ENCODE measurements at regions not wholly inside any gene's neighbourhood (a gene's known extent, or its start where the extent isn't known, plus 50 kb on each side); places are given as distances from the start of the nearest gene placed in this dataset.

- intact Hi-C loops (cut with DNase I), result no loop called here
- TF ChIP-seq CTCF (IDR thresholded peaks at IDR 0.05; ENCODE audit: borderline replicate concordance, extremely low read depth, insufficient read depth), result no peak
- no peaks in the 10 kb centered on the region for H3K27me3 ChIP-seq (ENCODE audit: control insufficient read depth, insufficient read depth, low read length)
- no peak overlapping the region for H3K27ac ChIP-seq (ENCODE audit: low read depth in 2 of 2, low read length in 2 of 2)
- no peak overlapping the region for H3K9ac ChIP-seq (ENCODE audit: low read length in 3 of 3)
- no peak overlapping the region for H3K4me3 ChIP-seq (ENCODE audit: low read length in 3 of 3)
- no peak for FAIRE-seq
- H3K36me3 ChIP-seq (ENCODE audit: control insufficient read depth in 2 of 3, insufficient read depth in 3 of 3, low read length in 3 of 3), result no peaks in the 10 kb centered on the region
- H3K9me3 ChIP-seq (ENCODE audit: control insufficient read depth in 2 of 3, insufficient read depth in 1 of 3, low read length in 3 of 3), result no peaks in the 10 kb centered on the region
- no peaks in the 10 kb centered on the region for H3K4me1 ChIP-seq (ENCODE audit: control insufficient read depth in 2 of 3, insufficient read depth in 2 of 3, low read depth in 1 of 3, low read length in 3 of 3)
- no peak for DNase-seq
These were observed 1783.4 kb upstream of the AGA start for GRCh38 chr4:179225594-179225993.

- Histone ChIP-seq H3K27me3 (ENCODE audit: control insufficient read depth, insufficient read depth, low read length) (no peaks in the 10 kb centered on the region), H3K9me3 (ENCODE audit: control insufficient read depth in 2 of 3, insufficient read depth in 1 of 3, low read length in 3 of 3) (no peaks in the 10 kb centered on the region), H3K36me3 (ENCODE audit: control insufficient read depth in 2 of 3, insufficient read depth in 3 of 3, low read length in 3 of 3) (no peaks in the 10 kb centered on the region), H3K4me1 (ENCODE audit: control insufficient read depth in 2 of 3, insufficient read depth in 2 of 3, low read depth in 1 of 3, low read length in 3 of 3) (no peaks in the 10 kb centered on the region), H3K9ac (ENCODE audit: low read length in 3 of 3) (no peak overlapping the region), H3K27ac (ENCODE audit: low read depth in 2 of 2, low read length in 2 of 2) (no peak overlapping the region), H3K4me3 (ENCODE audit: low read length in 3 of 3) (no peak overlapping the region)
- DNase-seq (peak in 2 of 5 donors; percentile 10 to 15), FAIRE-seq (no peak)
- TF ChIP-seq CTCF (IDR thresholded peaks at IDR 0.05; ENCODE audit: borderline replicate concordance, extremely low read depth, insufficient read depth), result no peak
- intact Hi-C loops (cut with DNase I), result no loop called here
These were observed 1806.6 kb upstream of the AGA start for GRCh38 chr4:179248821-179249220.

GRCh38 chr4:179268791-179269190, 1826.6 kb upstream of the AGA start:
- Histone ChIP-seq H3K9me3 (ENCODE audit: control insufficient read depth in 2 of 3, insufficient read depth in 1 of 3, low read length in 3 of 3) (peaks cover 0 to 8% (median 0%) of the 10 kb centered on the region in 3 donors), H3K4me3 (ENCODE audit: low read length in 3 of 3) (no peak overlapping the region), H3K27ac (ENCODE audit: low read depth in 2 of 2, low read length in 2 of 2) (no peak overlapping the region), H3K27me3 (ENCODE audit: control insufficient read depth, insufficient read depth, low read length) (no peaks in the 10 kb centered on the region), H3K36me3 (ENCODE audit: control insufficient read depth in 2 of 3, insufficient read depth in 3 of 3, low read length in 3 of 3) (no peaks in the 10 kb centered on the region), H3K9ac (ENCODE audit: low read length in 3 of 3) (no peak overlapping the region), H3K4me1 (ENCODE audit: control insufficient read depth in 2 of 3, insufficient read depth in 2 of 3, low read depth in 1 of 3, low read length in 3 of 3) (no peaks in the 10 kb centered on the region)
- intact Hi-C loops (cut with DNase I), result no loop called here
- TF ChIP-seq CTCF (IDR thresholded peaks at IDR 0.05; ENCODE audit: borderline replicate concordance, extremely low read depth, insufficient read depth), result no peak
- DNase-seq (no peak), FAIRE-seq (no peak)

GRCh38 chr4:179272282-179272681, 1830.0 kb upstream of the AGA start:
- no peak for TF ChIP-seq CTCF (IDR thresholded peaks at IDR 0.05; ENCODE audit: borderline replicate concordance, extremely low read depth, insufficient read depth)
- FAIRE-seq, result no peak
- no peak overlapping the region for H3K9ac ChIP-seq (ENCODE audit: low read length in 3 of 3)

More at GRCh38 chr4:179272282-179272681, 1830.0 kb upstream of the AGA start:
- H3K27ac ChIP-seq (ENCODE audit: low read depth in 2 of 2, low read length in 2 of 2), result no peak overlapping the region
- H3K9me3 ChIP-seq (ENCODE audit: control insufficient read depth in 2 of 3, insufficient read depth in 1 of 3, low read length in 3 of 3), result no peaks in the 10 kb centered on the region
- no peaks in the 10 kb centered on the region for H3K36me3 ChIP-seq (ENCODE audit: control insufficient read depth in 2 of 3, insufficient read depth in 3 of 3, low read length in 3 of 3)
- intact Hi-C loops (cut with DNase I), result no loop called here
- no peaks in the 10 kb centered on the region for H3K27me3 ChIP-seq (ENCODE audit: control insufficient read depth, insufficient read depth, low read length)
- H3K4me1 ChIP-seq (ENCODE audit: control insufficient read depth in 2 of 3, insufficient read depth in 2 of 3, low read depth in 1 of 3, low read length in 3 of 3), result no peaks in the 10 kb centered on the region
- H3K4me3 ChIP-seq (ENCODE audit: low read length in 3 of 3), result no peak overlapping the region
- DNase-seq, result no peak

All from kidney (tissue), 13 donors.